ENCODE measurements at regions not wholly inside any gene's neighbourhood (a gene's known extent, or its start where the extent isn't known, plus 50 kb on each side); places are given as distances from the start of the nearest gene placed in this dataset.

DNA sequence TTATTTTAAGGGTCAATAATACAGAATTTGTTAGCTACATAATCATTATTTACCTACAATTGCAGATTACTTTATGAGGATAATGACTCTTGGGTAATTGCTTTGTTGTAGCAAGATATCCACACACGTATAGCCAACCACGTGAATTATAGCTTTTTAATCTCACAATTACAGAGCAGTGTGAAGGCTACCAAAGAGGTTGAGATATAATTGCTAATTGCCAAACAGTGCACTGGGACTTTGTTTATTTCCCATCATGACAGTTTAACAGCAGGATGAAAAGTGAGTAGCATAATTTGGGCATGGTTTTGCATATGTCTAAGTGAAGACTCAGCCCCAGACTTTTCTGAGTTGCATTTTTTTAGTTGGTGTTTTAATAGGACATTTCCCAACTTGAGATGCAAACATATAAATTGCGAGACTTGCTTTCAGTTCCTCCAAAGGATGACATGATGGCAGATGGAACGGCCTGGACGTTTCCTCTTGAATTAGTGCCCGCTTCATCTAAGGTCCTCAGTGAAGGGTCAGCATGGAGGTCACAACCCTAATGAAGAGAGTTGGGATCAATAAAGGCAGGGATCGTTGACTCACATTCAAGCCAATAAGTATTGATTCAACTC, 180.7 kb upstream of the GPR26 start:
- DNase-seq (ENCODE audit: low read depth, low spot score) = no peak

DNA sequence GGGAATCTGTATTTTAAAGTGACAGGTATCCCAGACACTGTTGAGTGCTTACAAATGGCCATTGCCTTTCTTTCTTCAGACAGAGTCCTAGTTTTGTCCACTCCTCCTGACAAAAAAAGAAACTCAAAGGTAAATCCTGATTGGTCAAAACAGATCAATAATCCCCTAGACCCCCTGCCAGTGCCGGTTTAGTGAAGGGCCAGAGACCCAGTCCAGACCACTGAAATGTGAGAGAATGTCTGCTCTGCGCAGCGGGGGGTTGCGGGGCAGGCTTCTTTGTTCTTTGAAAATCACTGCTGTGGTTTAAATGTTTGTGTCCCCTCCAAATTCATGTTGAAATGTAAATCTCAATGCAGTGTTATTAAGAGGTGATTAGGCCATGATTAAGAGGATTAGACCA, 177.7 kb upstream of the GPR26 start:
- DNase-seq (ENCODE audit: low read depth, low spot score) = no peak

DNA sequence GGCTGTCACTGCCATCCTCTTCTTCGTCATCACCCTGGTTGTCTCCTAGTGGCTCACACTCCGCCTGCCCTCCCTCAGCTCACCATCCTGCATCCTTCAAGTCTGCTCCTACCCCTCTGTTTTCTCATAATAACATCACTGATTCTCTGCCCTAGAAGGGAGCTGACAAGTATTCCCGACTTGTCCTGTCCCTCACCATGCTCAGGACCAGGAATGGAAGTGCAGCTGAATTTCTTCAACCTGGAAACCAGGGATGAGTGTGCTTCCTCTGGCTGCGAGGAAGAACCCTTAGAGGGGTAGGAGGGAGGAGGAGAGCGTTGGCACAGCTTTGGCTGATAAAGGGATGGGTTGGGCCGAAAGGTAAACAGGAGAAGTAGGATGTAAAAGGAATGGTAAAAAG, 174.8 kb upstream of the GPR26 start:
- no peak for DNase-seq (ENCODE audit: low read depth, low spot score)

DNA sequence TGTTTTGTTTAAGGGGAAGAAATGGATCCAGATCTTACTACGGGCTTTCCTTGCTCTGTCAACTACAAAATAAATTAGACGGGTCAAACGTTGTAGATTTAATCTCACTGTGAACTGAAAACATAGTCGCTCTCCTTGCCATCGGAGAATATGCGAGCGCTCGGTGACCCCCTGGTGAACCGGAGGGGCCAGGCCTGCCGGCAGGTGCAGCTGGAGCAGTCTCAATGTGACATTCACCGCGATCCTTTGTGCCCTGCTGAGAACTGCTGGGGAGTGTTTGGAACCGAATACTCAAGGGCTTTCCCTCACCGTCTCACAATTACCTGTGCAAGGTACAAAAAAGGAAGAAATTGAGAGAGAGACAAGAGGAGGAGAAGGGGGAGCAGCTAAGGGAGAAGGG, 174.1 kb upstream of the GPR26 start:
- no peak for DNase-seq (ENCODE audit: low read depth, low spot score)

DNA sequence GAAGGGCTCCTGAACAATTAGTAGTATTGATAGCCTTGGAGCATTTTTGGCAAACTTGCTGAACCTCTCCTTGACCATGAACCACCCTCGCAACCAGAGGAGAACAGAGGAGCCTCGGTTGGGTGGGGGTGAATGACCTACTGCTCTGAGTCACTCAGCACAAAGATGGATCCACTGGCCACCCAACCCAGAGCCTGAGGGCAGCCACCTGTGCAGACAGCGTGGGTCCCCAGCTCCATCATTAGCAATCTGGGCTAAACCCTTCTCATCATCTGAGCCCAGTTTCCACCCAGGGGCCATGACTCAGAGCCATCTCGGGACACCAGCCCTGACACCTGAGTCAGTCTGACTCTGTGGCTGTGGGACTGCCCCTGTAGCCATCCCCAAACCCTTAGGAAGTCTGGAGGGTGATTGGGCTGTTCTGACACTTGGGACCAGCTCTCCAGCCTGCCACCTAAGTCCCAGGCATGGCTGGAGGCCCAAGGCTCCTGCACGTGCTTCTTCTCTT, 171.8 kb upstream of the GPR26 start:
- DNase-seq (ENCODE audit: low read depth, low spot score) = no peak

DNA sequence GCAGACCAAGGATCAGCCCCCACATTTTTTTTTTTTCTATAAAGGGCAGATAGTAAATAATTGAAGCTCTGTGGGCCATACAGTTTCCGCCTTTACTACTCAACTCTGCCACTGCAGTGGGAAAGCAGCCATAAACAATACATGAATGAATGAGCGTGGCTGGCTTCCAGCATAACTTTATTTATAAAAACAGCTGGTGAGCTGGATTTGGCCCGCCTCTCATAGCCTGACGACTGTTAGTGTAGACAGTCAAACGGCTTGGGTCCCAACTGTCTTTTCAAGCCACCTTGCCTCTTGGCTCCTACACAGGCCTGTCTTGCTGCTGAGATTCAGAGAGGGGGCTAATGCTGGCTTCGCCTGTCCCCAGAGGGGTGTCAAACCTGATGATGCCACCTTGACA, 169.8 kb upstream of the GPR26 start:
- no peak for DNase-seq (ENCODE audit: low read depth, low spot score)

DNA sequence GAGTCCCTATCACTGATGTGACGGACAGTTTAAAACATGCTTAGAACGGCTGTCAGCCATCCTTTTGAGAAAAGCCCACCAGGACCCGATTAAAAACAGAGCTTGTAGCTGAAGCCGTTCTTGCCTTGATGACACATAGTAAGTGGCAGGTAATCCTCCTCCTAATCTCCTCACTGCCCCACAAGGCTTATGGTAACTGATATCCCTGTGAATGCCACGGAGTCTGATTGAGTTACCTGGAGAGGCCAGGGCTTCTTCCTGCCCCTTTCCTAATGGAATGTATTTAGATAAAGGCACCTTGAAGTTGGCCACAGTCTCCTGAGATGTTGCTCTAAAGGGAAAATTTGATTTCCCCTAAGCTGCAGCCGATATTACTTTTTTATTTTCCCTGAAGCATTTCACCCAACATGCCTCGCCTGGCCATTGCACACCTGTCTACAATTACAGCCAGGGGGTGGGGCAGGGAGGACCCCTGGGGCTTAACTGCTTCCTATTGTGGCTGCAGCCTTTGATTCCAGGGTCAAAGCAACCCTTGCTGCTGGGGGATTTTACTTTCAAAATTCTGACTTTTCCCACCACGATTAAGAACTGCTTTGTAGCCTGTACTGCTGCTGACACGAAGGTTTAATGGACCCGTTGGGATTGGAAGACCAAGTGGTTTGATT, 169.0 kb upstream of the GPR26 start:
- DNase-seq (ENCODE audit: low read depth, low spot score) = no peak

DNA sequence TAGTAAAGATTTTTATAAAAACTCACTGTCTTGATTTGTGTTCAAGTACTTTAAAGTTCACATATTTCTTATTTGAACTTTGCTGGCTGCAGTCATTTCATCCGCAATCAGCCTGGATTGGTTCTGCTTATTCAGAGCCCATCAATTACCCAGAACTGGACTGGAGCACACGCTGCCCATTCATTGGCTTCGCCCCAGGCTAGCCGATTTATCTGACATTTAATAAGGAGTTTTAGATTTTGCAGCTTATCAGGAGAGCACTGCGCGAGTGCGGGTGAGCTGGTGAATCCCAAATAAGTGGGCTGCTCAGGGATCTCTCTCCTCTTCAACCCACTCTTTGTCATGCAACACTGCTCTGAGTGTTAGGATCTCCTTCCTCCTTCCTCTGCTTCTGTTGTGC, 166.0 kb upstream of the GPR26 start:
- DNase-seq (ENCODE audit: low read depth, low spot score) = no peak

DNA sequence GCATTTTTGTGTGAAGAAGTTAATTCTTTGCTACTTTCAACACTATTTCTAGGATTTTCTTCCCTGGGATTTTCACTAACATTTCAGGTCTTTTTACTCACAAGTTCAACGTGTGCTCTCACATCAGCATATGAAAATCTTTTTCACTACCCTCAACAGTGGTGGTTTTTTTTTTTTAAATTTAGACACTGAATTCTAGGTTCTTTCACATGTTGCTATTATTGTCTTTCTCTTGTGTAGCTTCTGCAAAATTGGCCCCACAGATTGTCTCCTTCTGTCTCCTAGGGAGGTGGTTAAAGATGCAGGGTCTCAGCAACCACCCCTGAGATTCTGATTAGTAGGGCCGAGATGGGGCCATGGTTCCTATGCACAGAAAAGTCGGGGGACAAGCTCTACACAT, 165.0 kb upstream of the GPR26 start:
- DNase-seq (ENCODE audit: low read depth, low spot score) = no peak

DNA sequence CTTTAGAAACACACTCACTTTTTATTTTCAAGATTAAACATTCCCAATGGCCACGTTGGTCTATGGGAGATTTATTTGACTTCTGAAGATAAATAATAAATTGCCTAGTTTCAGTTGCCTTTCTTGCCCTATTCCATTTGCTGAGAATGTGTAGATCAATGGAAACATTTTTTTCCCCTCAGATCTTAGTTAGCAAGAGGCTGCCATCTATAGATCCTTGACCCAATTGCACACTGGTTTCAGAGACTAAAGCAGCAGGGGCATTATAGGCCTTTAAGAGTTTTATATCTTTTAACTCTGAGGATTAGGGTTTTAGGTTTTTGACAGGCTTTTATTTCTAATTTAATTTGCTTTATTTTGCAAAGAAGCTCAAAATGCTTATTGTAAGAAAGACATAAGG, 163.2 kb upstream of the GPR26 start:
- no peak for DNase-seq (ENCODE audit: low read depth, low spot score)

DNA sequence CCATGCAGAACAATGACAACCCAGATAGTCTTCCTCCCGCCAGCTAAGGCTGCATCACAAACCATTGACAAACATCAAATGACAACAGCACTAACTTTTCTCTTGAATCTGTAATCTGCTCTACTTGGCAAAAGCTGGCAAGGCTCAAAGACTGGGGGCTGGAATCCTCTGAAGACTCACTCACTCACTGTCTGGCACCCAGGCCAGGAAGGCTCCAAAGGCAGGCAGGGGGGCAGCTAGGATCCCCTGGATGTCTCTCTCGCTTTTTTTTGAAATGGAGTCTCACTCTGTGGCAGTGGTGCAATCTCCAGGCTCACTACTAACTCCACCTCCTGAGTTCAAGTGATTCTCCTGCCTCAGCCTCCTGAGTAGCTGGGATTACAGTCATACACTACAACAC, 159.7 kb upstream of the GPR26 start:
- no peak for DNase-seq (ENCODE audit: low read depth, low spot score)

DNA sequence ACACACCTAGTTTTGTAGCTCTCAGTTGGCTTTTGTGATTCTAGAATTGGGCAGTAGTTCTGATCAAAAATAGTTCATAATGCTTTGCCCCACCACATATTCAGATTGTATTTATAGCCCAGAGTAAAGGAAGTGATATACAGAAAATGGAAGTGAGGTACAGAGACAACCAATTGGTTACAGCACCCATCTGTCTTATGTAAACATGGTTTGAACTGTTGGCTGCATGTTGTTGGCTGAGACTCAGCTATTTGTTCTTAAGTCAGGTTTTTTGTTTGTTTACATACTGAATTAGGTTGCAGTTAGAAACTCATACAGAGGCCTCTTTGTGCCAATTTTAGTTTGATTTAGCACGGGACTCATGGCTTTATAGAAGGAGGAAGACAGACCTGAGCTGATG, 158.9 kb upstream of the GPR26 start:
- no peak for DNase-seq (ENCODE audit: low read depth, low spot score)

DNA sequence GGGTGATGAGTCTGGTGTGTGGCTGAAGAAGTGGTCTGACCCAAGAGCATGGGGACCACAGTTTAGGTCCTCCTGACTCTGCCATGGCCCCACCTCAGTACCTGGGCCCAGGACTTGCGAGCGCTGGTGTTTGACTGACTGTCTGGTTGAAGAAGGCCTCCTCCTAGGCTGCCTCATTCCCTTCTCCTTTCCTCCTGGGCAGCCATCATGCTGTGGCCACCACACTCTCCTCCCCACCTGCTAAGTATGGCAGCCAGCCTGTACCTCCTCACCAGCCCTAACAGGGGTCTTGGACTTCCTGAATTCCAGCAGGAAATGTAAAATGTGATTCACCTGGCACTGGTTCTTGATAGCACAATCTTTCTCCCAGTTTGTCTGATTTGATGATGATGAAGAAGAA, 156.8 kb upstream of the GPR26 start:
- no peak for DNase-seq (ENCODE audit: low read depth, low spot score)

DNA sequence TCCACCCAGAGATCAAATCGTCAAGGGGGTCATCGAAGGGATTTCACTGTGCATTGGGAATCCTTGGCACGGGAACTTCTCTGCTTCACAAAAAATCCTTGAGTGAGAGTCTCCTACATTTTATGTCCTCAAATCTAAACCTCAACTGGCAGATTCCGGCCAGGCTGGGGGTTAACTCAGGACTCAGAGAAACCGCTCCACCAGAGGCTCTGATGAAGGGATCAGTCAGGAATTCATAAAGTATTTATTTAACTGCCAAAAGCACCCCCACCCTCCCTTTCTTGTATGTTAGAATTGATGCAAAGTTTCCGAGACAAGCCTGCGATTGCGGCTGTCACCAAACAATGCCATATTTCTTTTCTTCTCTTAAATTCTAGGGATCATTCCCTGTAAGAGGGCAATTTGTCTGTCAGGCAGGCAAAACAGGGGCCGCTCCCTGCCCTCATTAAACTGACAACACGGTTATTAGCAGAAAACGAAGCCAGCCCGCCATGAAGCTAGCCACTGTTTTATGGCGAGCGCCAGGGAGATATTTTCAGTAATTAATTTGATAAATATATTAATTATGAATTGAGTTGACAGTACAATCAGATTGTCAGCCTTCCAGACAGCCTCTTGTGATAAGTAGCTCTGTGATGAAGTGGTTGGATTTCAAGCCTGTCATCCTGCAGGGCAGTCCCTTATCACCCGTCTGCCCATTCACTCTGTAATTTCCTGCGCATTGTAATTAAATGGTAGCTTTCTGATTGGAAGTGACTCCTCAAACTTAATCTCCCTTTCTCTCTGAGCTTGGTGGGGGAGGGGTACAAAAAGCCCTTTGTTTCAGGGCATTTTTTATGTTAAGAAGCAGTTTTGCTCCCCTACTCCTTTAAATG, 153.0 kb upstream of the GPR26 start:
- no peak for DNase-seq (ENCODE audit: low read depth, low spot score)

DNA sequence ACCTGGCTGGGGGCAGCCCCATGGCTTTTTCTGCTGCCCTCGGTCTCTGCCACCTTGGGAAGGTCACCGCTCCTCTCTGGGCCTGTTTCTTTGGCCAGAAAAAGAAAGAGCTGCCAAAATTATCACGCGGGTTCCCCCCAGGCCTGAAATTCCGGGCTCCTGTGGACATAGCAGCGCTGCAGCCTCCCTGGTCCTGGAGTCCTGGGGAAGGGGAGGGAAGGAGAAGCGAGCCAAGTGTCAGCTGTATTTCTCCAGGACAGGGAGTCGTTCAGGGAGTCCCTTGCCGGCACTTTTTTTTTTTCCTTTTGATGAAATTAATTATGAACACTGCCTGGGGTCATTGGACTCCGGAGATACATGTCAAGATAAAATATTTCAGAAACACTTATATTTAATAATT, 152.3 kb upstream of the GPR26 start:
- DNase-seq (ENCODE audit: low read depth, low spot score) = no peak

DNA sequence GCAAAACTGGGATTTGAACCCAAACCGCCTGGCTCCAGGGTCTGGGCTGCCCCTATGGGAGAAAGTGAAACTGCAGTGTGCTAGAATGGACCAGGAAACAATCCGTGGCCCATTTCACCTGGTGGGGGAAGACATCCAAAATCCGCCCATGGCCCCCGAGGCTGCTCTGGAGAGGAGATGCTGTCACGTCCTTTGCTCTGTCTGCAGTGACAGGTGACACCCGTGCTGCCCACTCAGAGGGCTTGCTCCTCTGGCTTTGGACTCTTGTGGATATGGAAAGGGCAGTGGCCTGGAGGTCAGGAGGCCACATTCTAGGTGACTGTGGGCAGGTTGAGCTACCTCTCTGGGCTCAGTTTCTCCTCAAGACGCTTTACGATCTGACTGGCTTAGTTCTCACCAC, 151.2 kb upstream of the GPR26 start:
- no peak for DNase-seq (ENCODE audit: low read depth, low spot score)

DNA sequence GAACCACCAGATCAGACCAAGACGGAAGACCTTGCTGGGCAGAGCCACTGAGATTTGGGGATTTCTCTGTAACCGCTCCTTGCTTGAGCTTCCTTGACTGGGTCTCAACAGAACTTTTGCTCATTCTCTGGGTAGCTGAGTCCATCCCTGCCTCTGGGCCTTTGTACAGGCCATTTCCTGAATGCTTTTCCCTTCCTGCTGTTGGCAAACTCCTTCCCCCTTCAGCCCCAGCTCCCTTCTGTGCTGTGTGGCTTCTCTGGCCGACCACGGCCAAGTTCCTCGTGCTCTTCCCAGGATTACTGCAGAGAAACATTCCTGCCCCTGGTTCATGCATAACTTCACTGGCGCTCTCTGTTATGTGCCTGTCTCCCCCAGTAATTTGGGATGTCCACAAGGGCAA, 150.5 kb upstream of the GPR26 start:
- no peak for DNase-seq (ENCODE audit: low read depth, low spot score)

DNA sequence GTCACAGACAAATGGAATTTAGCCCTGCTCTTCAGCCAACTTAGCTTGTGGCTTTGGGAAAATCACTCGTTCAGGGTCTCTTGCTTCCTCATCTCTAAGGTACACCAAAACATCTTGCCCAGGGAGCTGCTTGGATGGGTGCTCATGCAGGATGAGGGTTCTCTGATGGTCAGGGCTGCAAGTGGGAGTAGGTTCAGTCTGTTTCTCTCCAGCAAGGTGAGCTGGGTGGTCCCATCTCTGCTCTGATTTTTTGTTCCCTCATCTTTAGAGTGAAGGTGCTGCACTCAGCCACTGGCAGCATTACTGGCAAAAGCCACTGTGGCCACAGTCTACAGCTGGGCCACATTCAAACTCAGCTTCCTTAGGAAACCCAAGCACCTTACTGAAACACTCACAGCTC, 149.9 kb upstream of the GPR26 start:
- no peak for DNase-seq (ENCODE audit: low read depth, low spot score)

DNA sequence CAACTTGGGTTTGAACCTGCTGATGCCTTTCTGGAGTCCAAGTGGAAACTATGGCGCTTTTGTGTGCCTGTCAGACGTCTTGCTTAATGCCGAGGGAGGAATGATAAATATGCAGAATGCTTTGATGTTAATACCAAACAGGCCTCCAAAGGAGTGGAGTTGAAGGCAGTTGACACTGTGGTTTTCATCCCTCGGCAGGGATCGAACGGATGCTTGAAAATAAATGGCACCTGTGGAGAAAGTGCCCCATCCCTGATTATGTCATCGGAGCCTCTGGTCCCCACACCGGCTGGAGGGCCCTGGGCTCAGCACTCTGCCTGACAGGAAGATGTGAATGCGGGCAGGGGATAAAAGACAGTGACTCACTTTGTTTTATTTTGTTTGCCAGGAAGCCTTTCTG, 148.7 kb upstream of the GPR26 start:
- no peak for DNase-seq (ENCODE audit: low read depth, low spot score)

DNA sequence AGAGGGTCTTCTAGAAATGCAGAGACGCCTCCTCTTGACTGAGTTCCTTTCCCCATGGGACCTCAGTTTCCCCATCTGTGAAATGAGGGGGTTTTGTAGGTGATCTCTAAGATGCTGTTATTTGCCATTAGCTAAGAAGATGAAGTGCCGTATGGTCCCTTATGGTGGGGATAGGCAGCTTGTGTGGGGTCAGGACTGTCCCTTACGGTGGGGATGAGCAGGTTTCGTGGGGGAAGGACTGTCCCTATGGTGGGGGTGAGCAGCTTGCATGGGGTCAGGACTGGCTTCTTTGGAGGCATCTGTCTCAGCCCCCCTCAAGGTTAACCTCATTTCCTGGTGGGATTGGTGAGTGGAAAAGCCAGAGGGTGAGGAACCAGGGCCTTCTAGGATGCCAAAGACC, 148.3 kb upstream of the GPR26 start:
- no peak for DNase-seq (ENCODE audit: low read depth, low spot score)

DNA sequence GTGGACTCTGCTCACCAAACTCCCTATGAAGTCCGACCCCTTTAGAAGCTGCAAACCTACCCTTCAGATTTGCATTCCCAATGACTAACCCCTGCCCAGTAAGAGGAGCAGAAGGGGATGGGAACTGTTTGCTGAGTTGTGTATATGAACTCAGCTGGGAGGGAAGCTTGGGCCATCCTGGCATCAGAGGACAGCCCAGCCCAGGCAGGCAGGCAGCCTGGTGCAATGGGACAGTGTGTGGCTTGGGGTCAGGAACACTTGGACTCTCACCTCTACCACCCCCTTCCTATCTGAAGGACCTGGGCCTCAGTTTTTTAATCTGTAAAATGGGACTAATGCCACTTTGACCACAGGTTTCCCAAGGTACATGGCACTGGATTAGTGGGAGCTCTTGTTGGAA, 147.4 kb upstream of the GPR26 start:
- no peak for DNase-seq (ENCODE audit: low read depth, low spot score)

DNA sequence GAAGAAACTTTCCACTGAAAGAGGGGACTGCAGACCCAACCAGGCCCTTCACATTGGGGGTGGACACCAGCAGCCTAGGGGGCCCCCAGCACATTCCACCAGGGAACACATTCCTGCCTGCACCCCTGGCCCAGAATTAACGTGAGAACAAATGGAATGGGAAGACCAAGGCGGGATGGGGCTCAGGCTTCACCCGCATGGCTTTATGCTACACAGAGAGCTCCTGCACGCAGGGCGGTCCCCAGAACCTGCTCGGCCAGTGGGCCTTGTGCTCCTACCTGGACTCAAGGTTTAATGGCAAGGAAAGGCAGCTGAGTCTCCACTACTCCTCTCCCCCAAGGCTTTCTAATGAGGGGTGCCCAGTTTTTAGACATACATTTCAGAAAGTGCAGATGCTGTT, 146.3 kb upstream of the GPR26 start:
- no peak for DNase-seq (ENCODE audit: low read depth, low spot score)

DNA sequence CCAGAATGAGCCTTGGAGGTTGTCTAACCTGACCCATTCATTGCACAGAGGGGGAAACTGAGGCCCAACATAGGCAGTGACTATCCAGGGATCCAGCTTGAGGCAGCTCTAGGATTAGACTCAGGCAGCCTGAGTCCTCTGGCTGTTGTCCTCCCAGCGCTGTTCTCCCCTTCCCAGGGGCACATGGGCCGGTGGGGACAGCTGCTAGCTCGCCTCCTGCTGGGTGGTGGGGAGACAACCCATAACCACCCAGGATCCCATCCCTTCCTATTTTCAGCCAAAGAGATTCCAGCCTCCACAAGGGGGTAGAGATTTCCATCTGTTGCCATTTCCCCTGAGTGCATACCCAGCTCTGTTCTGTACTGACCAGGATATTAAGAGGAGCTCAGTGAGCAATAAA, 145.1 kb upstream of the GPR26 start:
- no peak for DNase-seq (ENCODE audit: low read depth, low spot score)

All from pulmonary artery endothelial cell (primary cell).